GM21786 (cell line): ENCODE measurements at regions not wholly inside any gene's neighbourhood (a gene's known extent, or its start where the extent isn't known, plus 50 kb on each side); places are given as distances from the start of the nearest gene placed in this dataset.
A peak's percentile ranks its signal among the peaks of the same experiment; 100 is the strongest.
"Not testable (repeated sequence)": the region's sequence is repeated elsewhere in the genome, so short reads cannot be mapped to it uniquely, and the experiment has no call there.

Experiments
- ATAC-seq: cut with Tn5 transposase; IDR thresholded peaks from one replicate; pipeline ENCODE4 v1.9.1; 2021; ENCODE audit not compliant: unreplicated experiment

- no peak for ATAC-seq
Observed at GRCh38 chr2:175619179-175620045, 382.7 kb downstream of the LNPK start.

- ATAC-seq = no peak
Observed at GRCh38 chr2:175612280-175612679, 389.8 kb downstream of the LNPK start.

- ATAC-seq = no peak
Observed at GRCh38 chr2:175606010-175606841, 395.8 kb downstream of the LNPK start.

GRCh38 chr2:175605640-175606009, 396.4 kb downstream of the LNPK start:
- no peak for ATAC-seq

- ATAC-seq = no peak
Observed at GRCh38 chr2:175601969-175602368, 400.1 kb downstream of the LNPK start.

- no peak for ATAC-seq
Observed at GRCh38 chr2:175599966-175600831, 401.9 kb downstream of the LNPK start.

- ATAC-seq = no peak
Observed at GRCh38 chr2:175597286-175597685, 404.8 kb downstream of the LNPK start.

DNA sequence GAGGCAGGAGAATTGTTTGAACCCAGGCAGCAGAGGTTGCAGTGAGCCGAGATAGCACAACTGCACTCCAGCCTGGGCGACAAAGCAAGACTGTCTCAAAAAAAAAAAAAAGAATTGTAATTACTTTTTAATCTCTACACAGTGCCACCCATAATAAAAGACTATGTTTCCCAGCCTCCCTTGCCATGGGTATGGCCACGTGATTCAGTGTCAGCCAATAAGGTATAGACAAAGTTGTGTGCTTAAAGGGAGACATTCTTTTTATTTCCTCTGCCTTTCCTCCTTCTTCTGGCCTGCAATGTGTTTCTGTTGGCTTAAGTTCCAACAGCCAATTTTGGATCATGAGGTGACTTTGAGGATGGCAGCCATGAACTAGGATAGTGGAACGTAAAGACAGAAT, 406.9 kb downstream of the LNPK start:
- no peak for ATAC-seq

GRCh38 chr2:175593686-175594525, 408.2 kb downstream of the LNPK start:
- not testable (repeated sequence) for ATAC-seq

DNA sequence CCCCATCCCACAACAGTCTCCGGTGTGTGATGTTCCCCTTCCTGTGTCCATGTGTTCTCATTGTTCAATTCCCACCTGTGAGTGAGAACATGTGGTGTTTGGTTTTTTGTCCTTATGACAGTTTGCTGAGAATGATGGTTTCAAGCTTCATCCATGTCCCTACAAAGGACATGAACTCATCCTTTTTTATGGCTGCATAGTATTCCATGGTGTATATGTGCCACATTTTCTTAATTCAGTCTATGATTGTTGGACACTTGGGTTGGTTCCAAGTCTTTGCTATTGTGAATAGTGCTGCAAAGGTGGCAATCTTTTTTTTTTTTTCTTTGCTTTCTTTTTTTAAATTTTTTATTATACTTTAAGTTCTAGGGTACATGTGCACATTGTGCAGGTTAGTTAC, 406.7 kb upstream of the ATP5MC3 start:
- not testable (repeated sequence) for ATAC-seq

GRCh38 chr2:175585496-175585895, 404.0 kb upstream of the ATP5MC3 start:
- ATAC-seq = no peak

GRCh38 chr2:175580652-175581051, 399.1 kb upstream of the ATP5MC3 start:
- no peak for ATAC-seq

DNA sequence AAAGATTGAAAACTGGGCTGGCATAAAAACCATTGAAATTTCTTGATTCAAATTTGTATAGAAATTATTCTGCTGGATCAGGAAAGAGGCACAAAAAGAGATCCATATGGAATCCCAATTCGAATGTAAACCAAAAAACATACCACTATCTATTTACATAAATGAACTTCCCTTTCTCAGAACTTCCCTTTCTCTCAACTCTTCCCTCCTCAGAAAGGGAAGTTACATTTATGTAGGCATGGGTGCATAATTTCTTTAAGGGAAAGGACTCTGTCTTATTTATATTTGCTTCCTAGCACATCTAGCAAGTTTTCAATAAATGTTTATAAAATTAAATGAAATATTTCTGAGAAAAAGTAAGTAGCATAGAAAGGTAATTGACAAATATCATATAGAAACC, 398.1 kb upstream of the ATP5MC3 start:
- no peak for ATAC-seq

- ATAC-seq = no peak
Observed at GRCh38 chr2:175577368-175577970, 396.0 kb upstream of the ATP5MC3 start.

GRCh38 chr2:175576875-175577274, 395.4 kb upstream of the ATP5MC3 start:
- no peak for ATAC-seq

- no peak for ATAC-seq
Observed at GRCh38 chr2:175576270-175576669, 394.8 kb upstream of the ATP5MC3 start.

GRCh38 chr2:175575346-175576258, 394.1 kb upstream of the ATP5MC3 start:
- peak; percentile 98 for ATAC-seq

- ATAC-seq = no peak
Observed at GRCh38 chr2:175574069-175574468, 392.6 kb upstream of the ATP5MC3 start.
